ENCODE measurements at regions not wholly inside any gene's neighbourhood (a gene's known extent, or its start where the extent isn't known, plus 50 kb on each side); places are given as distances from the start of the nearest gene placed in this dataset.
"Not testable (repeated sequence)": the region's sequence is repeated elsewhere in the genome, so short reads cannot be mapped to it uniquely, and the experiment has no call there.

GRCh38 chr13:61215601-61216000 is 200.0 kb downstream of the PCDH20 start:
- ChIA-PET CTCF (no interaction called here), POLR2A (no interaction called here)
- DNase-seq (ENCODE audit: extremely low spot score) = no peak
- TF ChIP-seq CTCF (IDR thresholded peaks at IDR 0.05; ENCODE audit: control extremely low read depth, extremely low read depth, low read depth, missing control alignments) = no peak

GRCh38 chr13:61215116-61215515 is 200.5 kb downstream of the PCDH20 start:
- POLR2A ChIA-PET = no interaction called here
- DNase-seq (ENCODE audit: extremely low spot score) = no peak
- CTCF ChIA-PET = no interaction called here
- TF ChIP-seq CTCF (IDR thresholded peaks at IDR 0.05; ENCODE audit: control extremely low read depth, extremely low read depth, low read depth, missing control alignments) = no peak

- no peak for DNase-seq (ENCODE audit: extremely low spot score)
- ChIA-PET POLR2A (no interaction called here), CTCF (interaction anchor here (0.9 kb wide), 1 partner anchor 100 kb away, joined by 3 read pairs; no protein-coding TSS in a partner anchor)
- no peak for TF ChIP-seq CTCF (IDR thresholded peaks at IDR 0.05; ENCODE audit: control extremely low read depth, extremely low read depth, low read depth, missing control alignments)
These were observed 201.1 kb downstream of the PCDH20 start for GRCh38 chr13:61214551-61214950.

- CTCF ChIA-PET; DNase-seq (ENCODE audit: extremely low spot score); POLR2A ChIA-PET: not testable (repeated sequence)
These were observed 209.8 kb downstream of the PCDH20 start for GRCh38 chr13:61205898-61206297.

GRCh38 chr13:61204025-61204424 is 211.6 kb downstream of the PCDH20 start:
- TF ChIP-seq CTCF (IDR thresholded peaks at IDR 0.05; ENCODE audit: control extremely low read depth, extremely low read depth, low read depth, missing control alignments) = no peak
- no peak for DNase-seq (ENCODE audit: extremely low spot score)
- CTCF ChIA-PET = interaction anchor here (1.5 kb wide), 1 partner anchor 33 kb away, joined by 3 read pairs; no protein-coding TSS in a partner anchor
- POLR2A ChIA-PET = no interaction called here

- TF ChIP-seq CTCF (IDR thresholded peaks at IDR 0.05; ENCODE audit: control extremely low read depth, extremely low read depth, low read depth, missing control alignments) = no peak
- DNase-seq (ENCODE audit: extremely low spot score) = no peak
- ChIA-PET CTCF (interaction anchor here (1.5 kb wide), 1 partner anchor 12 kb away, joined by 3 read pairs; no protein-coding TSS in a partner anchor), POLR2A (no interaction called here)
These were observed 213.6 kb downstream of the PCDH20 start for GRCh38 chr13:61202042-61202441.

GRCh38 chr13:61192826-61193225 is 222.8 kb downstream of the PCDH20 start:
- POLR2A ChIA-PET = no interaction called here
- TF ChIP-seq CTCF (IDR thresholded peaks at IDR 0.05; ENCODE audit: control extremely low read depth, extremely low read depth, low read depth, missing control alignments) = no peak

More at GRCh38 chr13:61192826-61193225, 222.8 kb downstream of the PCDH20 start:
- DNase-seq (ENCODE audit: extremely low spot score) = no peak
- CTCF ChIA-PET = no interaction called here

Measured in GM10248 (cell line).